HG02852 (cell line): ENCODE measurements at regions not wholly inside any gene's neighbourhood (a gene's known extent, or its start where the extent isn't known, plus 50 kb on each side); places are given as distances from the start of the nearest gene placed in this dataset.
"Not testable (repeated sequence)": the region's sequence is repeated elsewhere in the genome, so short reads cannot be mapped to it uniquely, and the experiment has no call there.

Experiments
- ATAC-seq: cut with Tn5 transposase; IDR thresholded peaks from one replicate; pipeline ENCODE4 v1.9.1; 2021; ENCODE audit warnings: mild to moderate bottlenecking, moderate library complexity; ENCODE audit not compliant: unreplicated experiment

- no peak for ATAC-seq
Observed at GRCh38 chr2:59770651-59771050, 782.8 kb downstream of the BCL11A start.

GRCh38 chr2:59761966-59762365, 791.5 kb downstream of the BCL11A start:
- no peak for ATAC-seq

GRCh38 chr2:59756150-59756549, 797.3 kb downstream of the BCL11A start:
- ATAC-seq = no peak

GRCh38 chr2:59754011-59754735, 799.3 kb downstream of the BCL11A start:
- no peak for ATAC-seq

GRCh38 chr2:59752512-59752911, 800.9 kb downstream of the BCL11A start:
- ATAC-seq = no peak

- no peak for ATAC-seq
Observed at GRCh38 chr2:59752071-59752470, 801.4 kb downstream of the BCL11A start.

GRCh38 chr2:59751214-59751613, 802.2 kb downstream of the BCL11A start:
- ATAC-seq = not testable (repeated sequence)

- no peak for ATAC-seq
Observed at GRCh38 chr2:59746291-59746690, 807.2 kb downstream of the BCL11A start.

- no peak for ATAC-seq
Observed at GRCh38 chr2:59745085-59745484, 808.4 kb downstream of the BCL11A start.

GRCh38 chr2:59744436-59744835, 809.0 kb downstream of the BCL11A start:
- no peak for ATAC-seq

GRCh38 chr2:59741840-59742239, 811.6 kb downstream of the BCL11A start:
- ATAC-seq = no peak

- no peak for ATAC-seq
Observed at GRCh38 chr2:59739166-59739565, 814.3 kb downstream of the BCL11A start.

GRCh38 chr2:59737299-59737698, 816.2 kb downstream of the BCL11A start:
- no peak for ATAC-seq

- no peak for ATAC-seq
Observed at GRCh38 chr2:59734743-59735142, 818.7 kb downstream of the BCL11A start.

- ATAC-seq = no peak
Observed at GRCh38 chr2:59733970-59734369, 819.5 kb downstream of the BCL11A start.

- ATAC-seq = no peak
Observed at GRCh38 chr2:59733567-59733930, 819.9 kb downstream of the BCL11A start.

GRCh38 chr2:59732871-59733566, 820.4 kb downstream of the BCL11A start:
- ATAC-seq = no peak

- no peak for ATAC-seq
Observed at GRCh38 chr2:59727121-59727590, 826.3 kb downstream of the BCL11A start.

GRCh38 chr2:59726228-59727120, 827.0 kb downstream of the BCL11A start:
- no peak for ATAC-seq

- no peak for ATAC-seq
Observed at GRCh38 chr2:59724746-59725145, 828.7 kb downstream of the BCL11A start.

GRCh38 chr2:59720296-59720866, 833.1 kb downstream of the BCL11A start:
- ATAC-seq = no peak
